Spleen (tissue), 7 donors: ENCODE measurements at regions not wholly inside any gene's neighbourhood (a gene's known extent, or its start where the extent isn't known, plus 50 kb on each side); places are given as distances from the start of the nearest gene placed in this dataset.

Source experiments
- CTCF ChIP-seq, 11 experiments: fragments of 200-600 bp in 7 of 11; fragments of 450-650 bp in 4 of 11; sonication (generic) in 4 of 11; IDR thresholded peaks in 8 of 11; conservative IDR thresholded peaks in 3 of 11; 1 replicate in 7 of 11; 2 replicates in 4 of 11; pipeline versions ENCODE4 v1.4.0 to v1.8.0; 2016 to 2021; ENCODE audit warnings: antibody characterized with exemption in 11 of 11, inconsistent platforms in 4 of 11, mild to moderate bottlenecking in 1 of 11
- POLR2A ChIP-seq, 3 donors: fragments of 450-650 bp; IDR thresholded peaks; one replicate each; pipeline ENCODE4 v1.5.1; 2017; ENCODE audit warnings: antibody characterized with exemption in 3 of 3, mild to moderate bottlenecking in 1 of 3
- POLR2AphosphoS5 ChIP-seq, 3 donors: sonication (generic); formaldehyde crosslinking; IDR thresholded peaks; one replicate each; pipeline ENCODE4 v1.5.1; 2017; ENCODE audit warnings: antibody characterized with exemption in 3 of 3
- donor health status: DM: no; HTN: no; CAD: no; lungs with moderate emphysema.
- donor health status: DM: no; HTN: no; CAD: no.
- donor health status: DM: no; HTN: no; CAD: no.

DNA sequence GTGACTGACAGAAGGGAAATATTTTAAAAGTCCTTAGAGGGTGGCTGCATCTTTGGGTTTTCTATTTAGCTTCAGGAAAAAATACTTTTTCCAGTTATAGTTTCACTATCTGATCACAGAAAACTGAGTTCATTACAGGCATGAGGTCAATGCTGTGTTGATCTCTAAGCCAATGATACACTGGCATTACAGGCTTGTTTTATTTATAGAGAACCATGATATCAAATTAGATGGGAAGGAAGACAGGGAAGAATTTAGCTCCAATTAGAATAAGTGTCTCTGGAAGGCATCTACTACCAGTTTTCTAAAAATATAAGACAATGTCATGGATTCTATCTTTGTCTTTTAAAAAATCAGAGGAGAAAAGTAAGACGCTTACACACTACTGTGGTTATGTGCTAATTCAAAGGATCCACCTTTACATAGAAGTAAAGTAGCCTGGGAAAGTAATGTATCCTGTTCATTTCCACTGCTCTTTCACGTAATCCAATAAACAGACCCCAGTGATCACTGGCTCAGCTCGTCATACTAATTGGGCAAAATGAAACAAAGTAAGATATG is 344.5 kb upstream of the PPARGC1A start:
- TF ChIP-seq CTCF (IDR thresholded peaks at IDR 0.05 in 8 of 11, conservative IDR thresholded peaks at IDR 0.05 in 3 of 11) = no peak
- TF ChIP-seq POLR2A (IDR thresholded peaks at IDR 0.05) = no peak
- TF ChIP-seq POLR2AphosphoS5 (IDR thresholded peaks at IDR 0.05) = no peak
